Transverse colon (tissue), 4 donors: ENCODE measurements at regions not wholly inside any gene's neighbourhood (a gene's known extent, or its start where the extent isn't known, plus 50 kb on each side); places are given as distances from the start of the nearest gene placed in this dataset.

Experiments
- DNase-seq: peaks from one replicate; pipeline ENCODE4 v3.0.0-alpha.2; 2019
- H3K27ac ChIP-seq, 4 donors: fragments of 200-600 bp; sonication (generic); 2 replicates each; pipeline ENCODE4 v1.5.1; 2016 to 2018; ENCODE audit warnings: inconsistent platforms in 4 of 4
- H3K27me3 ChIP-seq: fragments of 200-600 bp; sonication (generic); 2 replicates; pipeline ENCODE4 v1.5.1; 2017; ENCODE audit warnings: inconsistent platforms
- H3K36me3 ChIP-seq, 4 donors: fragments of 200-600 bp; sonication (generic); 2 replicates each; pipeline ENCODE4 v1.5.1; 2017 to 2019; ENCODE audit warnings: inconsistent platforms in 4 of 4
- H3K4me1 ChIP-seq, 4 donors: fragments of 200-600 bp; sonication (generic); 2 replicates each; pipeline ENCODE4 v1.5.1; 2017 to 2020; ENCODE audit warnings: inconsistent platforms in 4 of 4
- H3K4me3 ChIP-seq, 4 donors: fragments of 200-600 bp; sonication (generic); 1 replicate in 1 of 4; 2 replicates in 3 of 4; pipeline versions ENCODE4 v1.5.1 to v1.6.1; 2017 to 2019; ENCODE audit warnings: inconsistent platforms in 4 of 4
- H3K9me3 ChIP-seq, 2 donors: fragments of 200-600 bp; sonication (generic); 2 replicates each; pipeline ENCODE4 v1.5.1; 2017 to 2019; ENCODE audit warnings: inconsistent platforms in 2 of 2
- CTCF ChIP-seq, 5 experiments: fragments of 200-600 bp in 3 of 5; fragments of 450-650 bp in 2 of 5; sonication (generic) in 3 of 5; IDR thresholded peaks; 1 replicate in 2 of 5; 2 replicates in 3 of 5; pipeline ENCODE4 v1.5.1; 2016 to 2017; ENCODE audit warnings: antibody characterized with exemption in 5 of 5, inconsistent platforms in 3 of 5, mild to moderate bottlenecking in 2 of 5, moderate library complexity in 1 of 5
- EP300 ChIP-seq: sonication (generic); formaldehyde crosslinking; IDR thresholded peaks from one replicate; pipeline ENCODE4 v1.6.1; 2017; ENCODE audit warnings: antibody characterized with exemption, low read depth
- POLR2A ChIP-seq: fragments of 450-650 bp; IDR thresholded peaks from one replicate; pipeline ENCODE4 v1.6.1; 2016; ENCODE audit warnings: antibody characterized with exemption, mild to moderate bottlenecking, moderate library complexity
- POLR2AphosphoS5 ChIP-seq, 3 donors: sonication (generic); formaldehyde crosslinking; IDR thresholded peaks; one replicate each; pipeline ENCODE4 v1.6.1; 2016; ENCODE audit warnings: antibody characterized with exemption in 3 of 3
- WGBS, 2 donors: methylation state at CpG; one replicate each; pipeline ENCODE4 v1.1.5; 2018; ENCODE audit warnings: low coverage in 1 of 2; 5-methylcytosine and 5-hydroxymethylcytosine counted together
- in situ Hi-C, 4 donors: fragments of 200-750 bp; cut with MboI; loops; one replicate each; pipeline versions ENCODE4 v1.15.0 to v1.15.1; 2017; ENCODE audit warnings: low sequenced_read_pairs in 3 of 4, low pct_ligation_motif_present in 1 of 4, low pct_unique_long_range_greater_than_20kb in 1 of 4
- intact Hi-C: fragments of 100-400 bp; cut with DNase I; formaldehyde crosslinking; loops from one replicate; pipeline ENCODE4 v1.15.1; 2023; ENCODE audit warnings: low total_unique reads

- Histone ChIP-seq H3K27ac (no peak overlapping the region), H3K27me3 (no peaks in the 10 kb centered on the region), H3K36me3 (no peaks in the 10 kb centered on the region), H3K9me3 (peaks cover 4 to 6% of the 10 kb centered on the region in 2 donors), H3K4me1 (no peaks in the 10 kb centered on the region), H3K4me3 (no peak overlapping the region)
- in situ Hi-C loops (no loop called here), intact Hi-C loops (no loop called here)
- no peak for DNase-seq
- 79% methylated on average over 4 of the region's 4 CpGs; no CpG with 5 or more reads in 1 of the 2 donors for WGBS, 2 donors
- no peak for TF ChIP-seq CTCF (IDR thresholded peaks at IDR 0.05)
- no peak for TF ChIP-seq POLR2AphosphoS5 (IDR thresholded peaks at IDR 0.05)
- TF ChIP-seq POLR2A: no peak
- no peak for TF ChIP-seq EP300
Observed at GRCh38 chr5:129163810-129164378, 69.3 kb downstream of the ISOC1 start.

- Histone ChIP-seq H3K27ac (no peak overlapping the region), H3K9me3 (no peaks in the 10 kb centered on the region), H3K27me3 (no peaks in the 10 kb centered on the region), H3K4me3 (no peak overlapping the region), H3K36me3 (no peaks in the 10 kb centered on the region), H3K4me1 (no peaks in the 10 kb centered on the region)
- in situ Hi-C loops: no loop called here
- intact Hi-C loops: no loop called here
- TF ChIP-seq POLR2A (no peak), CTCF (IDR thresholded peaks at IDR 0.05) (no peak), POLR2AphosphoS5 (IDR thresholded peaks at IDR 0.05) (no peak), EP300 (no peak)
- WGBS, 2 donors: 61 to 83% methylated on average over 1 of the region's 1 CpG
- DNase-seq: no peak
Observed at GRCh38 chr5:129170050-129170449, 75.5 kb downstream of the ISOC1 start.

GRCh38 chr5:129171194-129171944 lies 76.8 kb downstream of the ISOC1 start:
- no peaks in the 10 kb centered on the region for H3K9me3 ChIP-seq
- DNase-seq: no peak
- no peak overlapping the region for H3K27ac ChIP-seq
- in situ Hi-C loops: no loop called here
- 69 to 77% methylated on average over 2 of the region's 2 CpGs for WGBS, 2 donors
- H3K4me1 ChIP-seq: no peaks in the 10 kb centered on the region
- intact Hi-C loops: no loop called here
- H3K27me3 ChIP-seq: no peaks in the 10 kb centered on the region
- TF ChIP-seq POLR2AphosphoS5 (IDR thresholded peaks at IDR 0.05) (no peak), CTCF (IDR thresholded peaks at IDR 0.05) (no peak)
- no peaks in the 10 kb centered on the region for H3K36me3 ChIP-seq
- no peak overlapping the region for H3K4me3 ChIP-seq

GRCh38 chr5:129172580-129172979 lies 78.0 kb downstream of the ISOC1 start:
- no peaks in the 10 kb centered on the region for H3K27me3 ChIP-seq
- no peaks in the 10 kb centered on the region for H3K4me1 ChIP-seq
- DNase-seq: no peak
- H3K4me3 ChIP-seq: no peak overlapping the region
- H3K27ac ChIP-seq: no peak overlapping the region
- peak in 1 of 5 experiments; percentile 5 for TF ChIP-seq CTCF (IDR thresholded peaks at IDR 0.05)
- TF ChIP-seq POLR2A: no peak
- H3K36me3 ChIP-seq: no peaks in the 10 kb centered on the region
- H3K9me3 ChIP-seq: no peaks in the 10 kb centered on the region
- in situ Hi-C loops (no loop called here), intact Hi-C loops (no loop called here)
